ENCODE measurements at regions not wholly inside any gene's neighbourhood (a gene's known extent, or its start where the extent isn't known, plus 50 kb on each side); places are given as distances from the start of the nearest gene placed in this dataset.

DNA sequence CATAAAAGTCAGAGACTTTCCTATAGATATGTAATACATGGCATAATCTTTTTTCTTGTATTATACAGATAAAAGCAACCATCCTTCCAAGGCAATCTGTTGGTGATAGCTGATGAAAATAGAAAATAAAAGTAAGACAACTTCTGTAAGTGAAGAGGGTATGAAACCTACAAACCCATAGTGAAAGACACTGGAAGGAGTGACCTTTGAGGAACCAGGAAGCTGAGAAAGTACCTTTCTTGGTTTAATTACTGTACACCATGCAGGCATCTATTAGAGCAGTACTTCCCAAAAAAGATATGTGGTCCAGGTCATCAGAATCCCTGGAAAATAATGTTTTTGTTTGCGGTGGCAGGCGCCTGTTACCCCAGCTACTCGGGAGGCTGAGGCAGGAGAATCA is 906.6 kb upstream of the KLHL29 start:
- no peak for DNase-seq (ENCODE audit: low read depth)

DNA sequence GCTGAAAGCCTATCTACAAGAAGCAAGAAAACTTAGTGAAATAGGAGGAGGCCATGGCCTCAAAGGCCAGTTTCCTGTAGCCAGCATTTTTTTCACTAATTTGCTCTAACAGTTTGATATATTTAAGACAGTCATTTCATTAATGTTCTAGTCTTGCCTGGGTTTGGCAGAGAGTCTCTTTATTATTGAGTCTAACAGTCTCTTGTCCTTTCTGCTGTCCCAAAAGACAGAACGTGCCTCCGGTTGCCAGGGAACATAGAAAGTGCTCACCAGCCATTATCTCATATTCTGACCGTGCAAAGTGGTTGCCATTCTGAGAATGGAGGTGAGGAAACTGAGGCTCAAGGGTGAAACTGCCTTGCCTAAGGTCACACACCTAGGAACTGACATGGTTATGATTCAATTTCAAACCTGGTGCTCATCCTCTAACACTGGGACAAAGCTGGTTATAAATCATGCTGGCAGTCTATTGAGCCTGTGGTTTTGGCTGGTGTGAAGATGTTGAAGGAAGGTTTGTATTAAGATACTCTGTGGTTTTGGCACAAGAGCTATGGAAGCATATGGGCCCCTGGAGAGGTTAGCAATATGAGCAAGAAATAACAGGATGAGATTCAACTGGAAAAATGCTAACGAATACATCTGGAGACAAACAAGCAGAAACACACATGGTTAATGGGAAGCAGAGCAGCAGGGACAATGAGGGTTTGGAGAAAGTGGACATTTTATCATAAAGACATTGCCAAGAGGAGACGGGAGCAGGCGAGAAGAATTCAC is 903.3 kb upstream of the KLHL29 start:
- no peak for DNase-seq (ENCODE audit: low read depth)

DNA sequence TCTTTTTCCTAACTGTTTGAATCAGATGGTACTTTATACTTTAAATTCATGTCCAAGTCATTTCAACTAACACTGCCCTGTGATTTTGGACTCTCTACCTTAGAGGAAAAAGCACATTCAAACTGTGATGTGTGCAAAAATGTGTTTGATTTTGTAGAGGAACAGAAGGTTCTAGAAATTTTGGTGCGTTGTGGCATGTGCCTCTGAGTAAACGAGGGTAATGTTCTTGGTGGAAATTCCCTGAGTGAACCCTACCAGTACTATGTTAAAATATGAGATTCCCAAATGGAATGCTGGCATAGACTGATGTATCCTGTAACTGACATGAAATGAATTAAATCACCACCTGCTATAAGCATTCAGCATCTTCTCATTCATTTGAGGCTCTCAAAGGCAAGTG is 901.9 kb upstream of the KLHL29 start:
- no peak for DNase-seq (ENCODE audit: low read depth)

DNA sequence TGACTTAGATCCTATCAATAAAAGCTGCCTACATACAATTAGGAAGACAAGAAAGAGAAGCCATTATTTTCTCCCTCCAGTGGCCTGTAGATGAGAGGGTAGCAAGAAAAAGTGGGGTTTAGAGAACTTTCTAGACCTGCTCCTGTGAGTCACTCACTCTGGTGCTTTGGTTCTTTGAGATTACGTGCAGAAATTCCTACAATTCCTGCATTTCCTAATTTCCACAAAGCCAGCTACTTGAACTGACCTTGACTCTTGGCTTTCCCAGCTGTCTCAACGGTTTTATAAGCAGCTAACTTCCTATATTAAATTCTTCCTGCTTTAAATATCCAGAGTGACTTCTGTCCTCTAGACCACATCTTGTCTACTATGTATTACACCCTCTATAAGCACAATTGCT is 899.5 kb upstream of the KLHL29 start:
- no peak for DNase-seq (ENCODE audit: low read depth)

DNA sequence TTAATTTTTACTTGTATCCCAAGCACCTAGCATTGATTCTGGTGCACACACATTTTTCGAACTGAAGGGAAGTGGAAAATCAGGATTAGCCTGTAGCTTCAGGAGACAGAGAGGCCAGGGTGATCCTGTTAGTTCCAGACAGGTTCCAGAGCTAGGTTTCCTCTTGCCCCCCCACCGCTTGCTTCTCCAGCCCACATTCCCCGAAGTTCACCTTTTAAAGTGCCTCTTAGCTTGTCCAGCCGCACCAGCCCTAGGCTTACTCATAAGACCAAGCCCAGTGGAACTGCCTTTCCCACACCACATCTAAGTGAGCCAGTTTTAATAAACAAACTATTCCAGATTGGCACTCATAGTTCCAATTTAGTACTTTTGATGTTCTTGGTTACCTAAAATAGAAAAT is 898.6 kb upstream of the KLHL29 start:
- DNase-seq (ENCODE audit: low read depth), result no peak

DNA sequence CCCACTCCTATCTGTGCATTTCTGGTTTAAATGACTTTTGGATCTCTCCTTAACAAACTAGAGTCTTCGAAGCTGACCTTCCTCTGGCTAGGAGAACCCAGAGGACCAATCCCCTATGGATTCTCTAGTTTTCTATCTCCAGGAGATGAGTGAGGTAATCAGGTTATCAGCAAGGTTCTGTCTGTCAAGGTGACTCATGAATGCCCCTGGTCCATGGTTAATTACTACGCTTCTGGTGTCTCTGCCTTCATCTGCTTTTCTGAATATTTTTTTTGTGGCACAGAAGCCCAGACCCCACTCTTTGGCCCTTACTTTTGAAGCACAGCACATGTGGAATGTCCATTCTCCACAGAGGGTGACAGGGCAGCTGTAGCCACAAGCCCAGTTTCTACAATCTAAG is 897.9 kb upstream of the KLHL29 start:
- no peak for DNase-seq (ENCODE audit: low read depth)

DNA sequence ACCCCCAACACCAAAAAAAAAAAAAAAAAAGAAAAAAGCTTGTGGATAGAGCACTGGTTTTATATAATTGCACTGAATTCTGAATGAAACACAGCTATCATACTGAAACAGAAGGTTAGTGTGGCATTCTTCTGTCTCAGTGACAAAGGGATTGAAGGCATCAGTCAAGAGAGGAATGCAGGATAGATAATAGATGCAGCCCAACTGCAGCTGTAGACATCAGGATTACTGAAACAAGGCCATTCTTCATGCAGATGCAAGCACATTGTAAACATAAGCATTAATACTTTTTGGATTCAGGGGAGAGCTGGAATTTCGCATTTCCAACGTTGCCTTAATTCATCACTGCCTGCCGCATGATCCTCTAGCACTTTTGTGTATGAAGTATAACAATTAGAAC is 897.4 kb upstream of the KLHL29 start:
- no peak for DNase-seq (ENCODE audit: low read depth)

DNA sequence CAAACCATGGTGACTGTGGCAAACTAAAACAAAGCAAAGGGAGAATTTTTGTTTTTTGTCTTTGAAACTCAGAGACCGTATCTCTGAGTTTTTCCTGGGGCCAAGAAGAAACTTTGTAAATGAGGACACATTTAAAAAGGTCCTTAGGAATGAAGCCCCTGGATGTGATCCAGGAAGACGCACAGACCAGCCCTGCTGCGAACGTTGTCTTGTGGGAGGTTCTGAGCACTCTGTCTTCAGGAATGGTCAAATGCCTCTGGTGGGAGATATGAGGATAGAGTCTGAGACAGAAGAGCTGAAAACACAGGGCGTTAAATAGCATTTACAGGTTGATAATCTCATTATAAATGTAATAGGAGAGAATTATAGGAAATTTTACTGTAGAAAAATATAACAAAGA is 893.5 kb upstream of the KLHL29 start:
- no peak for DNase-seq (ENCODE audit: low read depth)

DNA sequence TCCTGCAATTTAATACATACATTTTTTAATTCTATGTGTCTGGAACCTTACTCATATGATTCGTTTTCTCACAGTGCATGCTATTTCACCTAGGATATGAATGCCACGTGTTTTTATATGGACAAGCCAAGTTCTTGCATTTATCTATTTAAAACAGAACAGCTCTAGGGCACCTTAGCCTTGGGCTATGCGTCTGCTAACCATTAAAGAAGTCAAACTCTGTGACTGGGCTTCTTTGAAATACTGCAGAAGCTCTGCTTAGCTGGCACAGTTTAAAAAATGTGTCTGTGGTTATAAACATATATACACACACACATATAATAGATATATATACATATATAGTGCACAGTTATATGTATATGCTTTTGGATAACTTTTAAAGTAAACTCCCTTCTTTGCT is 890.8 kb upstream of the KLHL29 start:
- DNase-seq (ENCODE audit: low read depth), result no peak

DNA sequence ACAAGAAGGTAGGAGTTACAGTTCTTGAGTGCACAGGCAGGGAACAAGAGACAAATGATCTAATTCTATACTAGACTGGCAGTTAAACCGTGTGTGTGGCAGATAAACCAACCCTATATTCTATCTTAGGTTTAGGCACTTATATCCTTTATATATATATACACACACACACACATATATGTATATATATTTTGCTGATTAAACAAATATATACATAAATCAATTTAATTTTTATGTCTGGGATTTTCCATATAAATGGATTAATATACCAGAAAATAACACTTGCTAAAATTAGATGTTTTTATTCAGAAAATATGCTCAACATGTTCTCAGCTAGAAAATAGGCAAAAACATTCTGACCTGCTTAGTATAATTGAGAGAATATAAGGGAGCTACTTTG is 887.9 kb upstream of the KLHL29 start:
- DNase-seq (ENCODE audit: low read depth), result no peak

DNA sequence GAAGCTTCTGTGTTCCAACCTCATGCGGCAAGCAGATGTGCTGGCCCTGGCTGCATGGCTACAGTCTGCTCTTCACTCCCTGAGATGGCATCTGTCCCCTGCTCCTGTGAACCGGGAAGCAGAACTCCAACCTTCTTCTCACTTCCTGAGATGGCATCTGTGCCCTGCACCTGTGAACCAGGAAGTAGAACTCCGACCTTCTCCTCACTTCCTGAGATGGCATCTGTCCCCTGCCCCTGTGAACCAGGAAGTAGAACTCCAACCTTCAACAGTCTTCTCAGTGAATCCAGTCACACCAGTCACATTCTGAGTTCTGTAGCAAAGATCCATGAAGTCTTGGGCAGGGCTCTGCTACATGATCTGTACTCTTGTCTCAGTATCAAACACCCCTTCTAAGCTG is 887.2 kb upstream of the KLHL29 start:
- DNase-seq (ENCODE audit: low read depth), result no peak

DNA sequence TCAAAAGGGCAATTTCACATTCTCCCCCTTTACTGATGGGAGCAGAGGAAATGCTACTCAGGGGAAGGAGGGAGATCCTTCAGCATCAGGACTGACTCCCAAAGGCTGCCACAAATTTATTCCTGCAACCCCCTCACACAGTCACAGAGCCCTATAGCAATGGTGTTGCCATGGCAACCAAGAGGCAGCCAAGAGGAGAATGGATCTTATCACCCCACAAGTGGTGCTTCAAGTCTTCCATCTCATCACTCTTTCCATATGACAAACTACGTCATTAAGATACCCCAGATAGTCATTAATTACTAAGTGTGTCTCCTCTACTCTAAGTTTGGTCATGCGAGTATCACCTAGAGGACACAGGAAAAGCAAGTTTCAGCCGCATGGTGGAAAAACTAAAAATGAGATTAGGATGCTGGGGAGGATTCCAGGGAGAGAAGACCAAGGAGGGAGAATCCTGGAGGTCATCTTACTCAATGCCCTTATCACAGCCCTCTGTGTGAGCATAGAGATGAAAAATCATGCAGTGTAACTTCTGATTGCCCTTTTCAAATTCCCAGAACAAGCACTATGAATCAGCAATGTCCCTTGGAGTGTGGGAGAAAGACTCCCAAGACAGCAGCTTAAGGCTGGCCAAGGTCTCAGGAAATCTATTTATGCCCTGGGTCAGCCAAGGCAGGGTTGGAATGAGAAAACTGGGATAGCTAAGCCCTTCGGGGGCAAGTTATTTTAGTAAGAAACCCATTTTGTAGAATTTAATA is 885.7 kb upstream of the KLHL29 start:
- DNase-seq (ENCODE audit: low read depth), result no peak

DNA sequence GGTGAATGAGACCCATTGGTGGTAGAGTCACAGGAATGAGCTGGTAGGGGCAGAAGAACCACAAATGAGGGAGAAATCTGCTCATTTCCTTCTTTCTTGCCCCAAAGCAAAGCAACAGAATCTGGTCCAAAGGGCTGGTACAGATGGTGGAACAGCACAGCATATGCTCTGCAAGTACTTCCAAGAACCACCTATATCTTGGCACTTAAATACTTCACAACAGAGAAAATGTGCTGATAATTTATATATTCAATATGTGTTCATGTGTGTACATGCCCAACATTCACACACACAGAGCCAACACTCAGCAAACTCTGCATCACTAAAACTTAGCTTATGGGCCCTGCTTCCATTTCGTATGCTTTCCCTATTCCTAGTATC is 884.4 kb upstream of the KLHL29 start:
- DNase-seq (ENCODE audit: low read depth), result no peak

DNA sequence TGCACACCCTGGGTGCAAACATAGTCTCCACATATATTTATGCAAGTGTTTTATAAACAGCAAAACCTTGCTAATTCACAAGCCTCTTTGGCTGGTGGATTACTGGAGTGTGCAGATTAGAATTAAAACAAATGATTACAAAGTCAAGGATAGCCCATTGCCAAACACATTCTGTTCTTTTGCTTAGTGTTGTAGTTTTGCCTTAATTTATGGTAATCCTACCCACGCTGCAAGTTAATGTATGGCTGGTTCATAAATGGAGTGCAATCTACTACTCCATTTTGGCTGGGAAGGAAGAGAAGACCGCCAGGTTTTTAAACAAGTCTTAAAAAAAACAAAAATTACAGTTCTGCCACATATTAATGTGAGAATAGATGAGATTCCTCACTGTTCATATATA is 883.1 kb upstream of the KLHL29 start:
- no peak for DNase-seq (ENCODE audit: low read depth)

DNA sequence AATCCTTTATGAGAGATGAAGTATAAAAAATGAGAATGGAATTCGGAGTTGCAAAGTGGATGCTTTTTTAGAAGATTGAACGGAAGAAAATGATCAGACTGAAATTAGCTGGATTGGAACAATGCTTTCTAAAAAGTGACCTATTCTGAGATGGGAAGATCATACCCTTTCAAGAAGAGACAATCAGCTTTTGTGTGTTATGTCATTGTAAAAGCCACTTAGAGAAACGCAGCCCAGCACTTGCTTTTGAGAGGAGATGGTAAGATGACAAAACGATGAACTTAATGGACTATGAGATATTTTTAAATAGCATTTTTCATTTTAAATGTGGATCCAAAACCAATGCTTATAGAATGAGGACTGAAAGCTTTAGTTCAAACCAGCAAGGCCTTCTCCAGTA is 871.4 kb upstream of the KLHL29 start:
- DNase-seq (ENCODE audit: low read depth), result no peak

DNA sequence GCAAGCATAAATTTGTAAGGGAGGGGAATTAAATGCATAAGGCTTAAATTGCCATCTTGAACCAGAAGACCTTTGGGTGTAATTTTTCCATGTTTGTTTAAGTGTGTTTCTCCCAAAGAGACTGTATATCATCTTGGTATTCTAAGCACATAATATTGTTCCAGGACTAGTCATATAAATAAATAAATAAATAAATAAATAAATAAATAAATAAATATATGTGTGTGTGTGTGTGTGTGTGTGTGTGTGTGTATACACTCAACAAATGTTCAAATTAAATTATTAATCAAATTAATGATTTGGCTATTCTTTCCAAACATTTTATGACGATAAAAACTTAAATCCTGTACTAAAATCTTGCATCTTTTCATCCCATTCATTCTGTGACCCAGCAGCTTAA is 867.8 kb upstream of the KLHL29 start:
- DNase-seq (ENCODE audit: low read depth), result no peak

DNA sequence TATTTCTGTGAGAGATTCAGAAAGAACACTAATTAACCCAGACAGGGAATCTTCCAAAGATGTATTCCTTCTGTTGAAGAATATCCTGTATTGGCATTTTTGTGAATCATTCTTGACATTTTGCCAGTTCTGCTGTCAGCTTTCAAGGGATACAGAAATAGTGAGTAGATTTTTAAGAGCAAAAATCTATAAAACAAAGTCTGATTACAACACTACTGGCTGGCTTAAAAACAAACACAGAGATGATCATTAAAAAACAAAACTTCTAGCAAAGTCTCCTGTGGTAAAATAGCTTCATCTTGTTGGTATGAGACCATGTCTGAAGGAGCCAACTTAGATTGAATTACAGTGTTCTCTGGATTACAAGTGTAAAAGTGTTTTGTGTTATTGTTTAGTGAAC is 866.3 kb upstream of the KLHL29 start:
- DNase-seq (ENCODE audit: low read depth), result no peak

DNA sequence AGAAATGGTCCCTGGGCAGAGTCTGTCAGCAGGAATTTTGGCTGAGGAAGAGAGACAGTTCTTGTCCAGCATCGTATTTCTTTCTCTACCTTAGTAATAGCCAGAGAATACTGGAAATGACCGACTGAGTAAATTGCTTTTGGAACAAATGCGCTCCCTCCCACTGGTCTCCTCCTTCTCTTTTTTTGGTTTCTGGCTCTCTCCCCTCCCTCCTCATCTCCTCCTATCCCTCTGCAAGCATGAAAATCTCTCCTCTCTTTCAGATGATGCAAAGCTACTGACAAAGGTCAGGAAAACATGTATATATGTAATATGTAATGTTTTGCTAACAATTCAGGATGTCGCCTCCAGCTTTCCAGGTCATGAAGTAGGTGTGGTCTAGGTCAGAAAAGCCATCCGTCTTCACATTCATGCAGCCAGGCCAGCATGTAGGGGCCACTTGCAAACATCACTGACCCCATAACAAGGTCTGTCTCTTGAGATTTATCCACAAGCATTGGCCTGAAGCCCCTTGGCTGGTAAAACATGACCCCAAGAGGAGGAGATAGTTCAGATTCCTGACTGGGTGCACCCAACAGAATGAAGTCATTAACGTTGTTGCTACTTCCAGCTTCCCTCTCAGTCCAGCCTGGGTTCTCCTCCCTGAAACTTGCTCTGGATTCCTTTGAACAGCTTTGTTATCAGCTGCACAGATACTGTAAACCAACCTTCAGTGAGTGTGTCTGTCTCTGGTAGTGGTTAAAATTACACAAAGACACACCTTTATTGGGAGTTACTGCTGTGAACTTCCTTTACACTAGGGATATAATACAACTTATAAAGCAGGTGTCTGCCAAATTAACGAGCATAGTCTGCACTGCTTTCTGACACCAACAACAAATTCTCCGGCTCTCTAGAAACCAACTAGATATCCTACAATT is 864.4 kb upstream of the KLHL29 start:
- DNase-seq (ENCODE audit: low read depth), result no peak

DNA sequence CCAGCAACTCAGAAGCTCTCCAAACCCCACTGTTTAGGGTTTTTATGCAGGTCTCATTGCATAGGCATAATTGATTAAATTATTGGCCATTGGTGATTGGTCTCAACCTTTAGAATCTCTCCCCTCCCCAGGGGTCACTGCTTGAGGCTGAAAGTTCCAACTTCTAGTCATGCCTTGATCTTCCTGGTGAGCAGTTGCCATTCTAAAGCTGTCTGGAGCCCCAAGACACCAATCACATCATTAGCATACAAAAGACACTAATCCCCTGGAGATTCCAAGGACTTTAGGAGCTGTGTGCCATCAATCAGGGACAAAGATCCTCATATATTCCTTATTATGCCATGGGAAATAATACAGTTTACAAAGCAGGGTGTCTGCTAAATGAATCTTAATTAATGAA is 863.4 kb upstream of the KLHL29 start:
- no peak for DNase-seq (ENCODE audit: low read depth)

DNA sequence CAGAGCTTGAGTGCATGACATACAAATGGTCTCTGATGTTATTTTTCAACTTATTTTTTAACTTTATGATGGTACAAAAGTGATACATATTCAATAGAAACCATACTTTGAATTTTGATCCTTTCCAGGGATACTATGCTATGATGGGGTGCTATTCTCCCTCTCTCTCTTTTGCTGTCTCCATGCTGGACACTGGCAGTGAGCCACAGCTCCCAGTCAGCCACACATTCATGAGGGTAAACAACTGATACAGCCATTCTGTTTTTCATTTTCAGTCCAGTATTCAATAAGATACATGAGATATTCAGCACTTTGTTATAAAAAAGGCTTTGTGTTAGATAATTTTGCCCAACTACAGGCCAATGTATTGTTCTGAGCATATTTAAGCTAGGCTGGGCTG is 859.3 kb upstream of the KLHL29 start:
- no peak for DNase-seq (ENCODE audit: low read depth)

DNA sequence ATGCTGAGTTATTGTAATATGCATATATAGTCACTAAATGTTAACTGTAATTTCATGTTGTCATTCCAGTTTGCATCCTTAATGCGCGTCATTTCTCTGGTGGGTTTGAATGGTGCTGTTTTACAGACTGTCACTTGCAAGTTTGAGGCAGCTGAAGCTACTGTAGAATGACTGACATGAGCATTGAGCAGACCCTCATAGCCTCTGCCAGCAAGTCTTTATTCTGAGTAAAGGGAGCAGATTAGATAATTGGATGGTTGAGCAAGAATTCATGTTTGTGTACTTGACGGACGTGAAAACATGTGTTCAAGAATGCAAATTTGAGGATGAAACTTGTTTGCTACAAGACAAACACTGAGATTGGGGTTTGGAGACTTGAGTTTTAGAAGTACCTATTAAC is 854.8 kb upstream of the KLHL29 start:
- no peak for DNase-seq (ENCODE audit: low read depth)

DNA sequence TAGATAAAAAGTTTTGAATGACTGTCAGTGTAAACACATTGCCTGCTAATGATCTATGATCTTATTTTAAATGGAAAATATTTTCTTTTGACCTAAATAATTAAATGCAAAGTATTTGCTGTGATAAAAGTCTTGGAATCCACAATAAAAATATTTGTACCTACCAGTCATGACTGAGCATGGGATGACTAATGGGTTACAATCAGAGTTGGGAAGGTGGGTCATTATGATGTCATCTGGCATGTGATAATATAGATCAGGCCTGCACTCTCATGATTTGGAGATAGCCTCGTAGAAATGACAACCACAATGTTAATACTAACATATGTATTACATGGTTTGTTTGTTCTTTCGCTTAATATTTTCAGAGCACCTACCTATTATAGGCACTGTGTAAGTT is 848.8 kb upstream of the KLHL29 start:
- DNase-seq (ENCODE audit: low read depth), result peak; percentile 74

DNA sequence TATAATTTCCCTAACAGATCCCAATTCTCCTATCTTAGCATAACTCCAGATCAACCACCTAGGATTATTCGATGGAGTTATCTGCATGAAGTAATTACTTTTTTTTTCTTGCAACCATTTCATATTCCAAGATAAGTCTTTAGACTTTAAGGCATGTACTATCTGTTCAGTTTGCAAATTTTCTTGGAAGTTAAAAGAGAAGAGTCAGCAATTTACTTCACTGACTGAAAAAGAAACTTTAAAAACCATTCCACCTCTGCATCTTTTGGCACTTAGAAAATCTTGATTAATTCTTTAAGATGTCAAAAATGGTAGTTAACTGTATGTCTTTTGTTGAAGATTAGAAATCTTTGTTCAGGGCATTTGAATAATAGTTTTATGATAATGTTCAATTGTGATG is 830.5 kb upstream of the KLHL29 start:
- no peak for DNase-seq (ENCODE audit: low read depth)
